Endothelial cell (in vitro differentiated cells): ENCODE measurements at regions not wholly inside any gene's neighbourhood (a gene's known extent, or its start where the extent isn't known, plus 50 kb on each side); places are given as distances from the start of the nearest gene placed in this dataset.

ENCODE experiments used
- DNase-seq: peaks from one replicate; pipeline ENCODE4 v3.0.0; 2021; ENCODE audit warnings: low spot score
- H3K27ac Mint-ChIP-seq: one replicate; pipeline ENCODE4 v1.8.0; 2021; ENCODE audit warnings: mixed read lengths, inconsistent platforms; ENCODE audit not compliant: unreplicated experiment
- H3K27me3 Mint-ChIP-seq: one replicate; pipeline ENCODE4 v1.8.0; 2021; ENCODE audit warnings: mild to moderate bottlenecking, moderate library complexity, mixed read lengths, inconsistent platforms; ENCODE audit not compliant: unreplicated experiment
- H3K36me3 Mint-ChIP-seq: one replicate; pipeline ENCODE4 v1.8.0; 2021; ENCODE audit warnings: mild to moderate bottlenecking, low read depth, mixed read lengths, inconsistent platforms; ENCODE audit not compliant: unreplicated experiment
- H3K4me1 Mint-ChIP-seq: one replicate; pipeline ENCODE4 v1.8.0; 2021; ENCODE audit warnings: mild to moderate bottlenecking, mixed read lengths, inconsistent platforms; ENCODE audit not compliant: unreplicated experiment
- H3K4me3 Mint-ChIP-seq: one replicate; pipeline ENCODE4 v1.8.0; 2021; ENCODE audit warnings: mild to moderate bottlenecking, mixed read lengths, inconsistent platforms; ENCODE audit not compliant: unreplicated experiment
- H3K9me3 Mint-ChIP-seq: one replicate; pipeline ENCODE4 v1.8.0; 2021; ENCODE audit warnings: mixed read lengths, inconsistent platforms; ENCODE audit not compliant: unreplicated experiment
- TF ChIP-seq, protein P1 (sequence below): fragments of 200-600 bp; sonication (generic); IDR thresholded peaks from one replicate; pipeline ENCODE4 v1.5.0; 2021; ENCODE audit warnings: antibody characterized with exemption; ENCODE audit not compliant: unreplicated experiment

DNA sequence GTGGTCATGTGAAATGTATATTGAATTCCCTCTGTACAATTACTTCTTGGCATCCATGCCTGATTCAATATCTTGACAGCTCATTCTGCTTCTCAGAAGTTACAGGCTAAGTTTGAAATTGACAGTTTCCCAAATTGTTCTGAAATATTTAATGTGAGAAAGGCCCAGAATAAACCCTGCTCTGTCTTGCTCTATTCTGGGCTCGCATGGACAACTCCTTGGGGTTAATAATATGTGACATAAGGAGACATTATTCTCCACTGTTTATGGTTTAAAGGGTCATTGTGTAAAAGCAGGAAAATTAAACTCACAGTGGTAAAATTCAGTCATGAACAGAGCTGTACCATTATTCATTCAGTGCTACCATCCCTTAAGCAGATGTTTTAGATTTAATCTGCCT is 160.7 kb upstream of the CNTNAP5 start:
- Mint-ChIP-seq H3K4me1 (no peaks in the 10 kb centered on the region), H3K4me3 (no peak overlapping the region)
- TF ChIP-seq, protein P1, sequence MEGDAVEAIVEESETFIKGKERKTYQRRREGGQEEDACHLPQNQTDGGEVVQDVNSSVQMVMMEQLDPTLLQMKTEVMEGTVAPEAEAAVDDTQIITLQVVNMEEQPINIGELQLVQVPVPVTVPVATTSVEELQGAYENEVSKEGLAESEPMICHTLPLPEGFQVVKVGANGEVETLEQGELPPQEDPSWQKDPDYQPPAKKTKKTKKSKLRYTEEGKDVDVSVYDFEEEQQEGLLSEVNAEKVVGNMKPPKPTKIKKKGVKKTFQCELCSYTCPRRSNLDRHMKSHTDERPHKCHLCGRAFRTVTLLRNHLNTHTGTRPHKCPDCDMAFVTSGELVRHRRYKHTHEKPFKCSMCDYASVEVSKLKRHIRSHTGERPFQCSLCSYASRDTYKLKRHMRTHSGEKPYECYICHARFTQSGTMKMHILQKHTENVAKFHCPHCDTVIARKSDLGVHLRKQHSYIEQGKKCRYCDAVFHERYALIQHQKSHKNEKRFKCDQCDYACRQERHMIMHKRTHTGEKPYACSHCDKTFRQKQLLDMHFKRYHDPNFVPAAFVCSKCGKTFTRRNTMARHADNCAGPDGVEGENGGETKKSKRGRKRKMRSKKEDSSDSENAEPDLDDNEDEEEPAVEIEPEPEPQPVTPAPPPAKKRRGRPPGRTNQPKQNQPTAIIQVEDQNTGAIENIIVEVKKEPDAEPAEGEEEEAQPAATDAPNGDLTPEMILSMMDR, result no peak

GRCh38 chr2:123870206-123870880 is 154.7 kb upstream of the CNTNAP5 start:
- H3K36me3 Mint-ChIP-seq, result no peaks in the 10 kb centered on the region
- DNase-seq, result no peak
- no peaks in the 10 kb centered on the region for H3K9me3 Mint-ChIP-seq
- H3K27ac Mint-ChIP-seq, result no peak overlapping the region
- peaks cover 5% of the 10 kb centered on the region for H3K27me3 Mint-ChIP-seq
- peaks cover 7% of the 10 kb centered on the region for H3K4me1 Mint-ChIP-seq
- TF ChIP-seq, protein P1, result no peak
- no peak overlapping the region for H3K4me3 Mint-ChIP-seq

More for the DNA sequence above, 160.7 kb upstream of the CNTNAP5 start:
- H3K27me3 Mint-ChIP-seq, result no peaks in the 10 kb centered on the region
- H3K9me3 Mint-ChIP-seq, result no peaks in the 10 kb centered on the region
- DNase-seq, result no peak
- no peaks in the 10 kb centered on the region for H3K36me3 Mint-ChIP-seq
- no peak overlapping the region for H3K27ac Mint-ChIP-seq

GRCh38 chr2:123870881-123871276 is 154.2 kb upstream of the CNTNAP5 start:
- Mint-ChIP-seq H3K9me3 (no peaks in the 10 kb centered on the region), H3K27me3 (peaks cover 5% of the 10 kb centered on the region), H3K4me3 (no peak overlapping the region), H3K36me3 (no peaks in the 10 kb centered on the region), H3K4me1 (peaks cover 7% of the 10 kb centered on the region), H3K27ac (no peak overlapping the region)
- DNase-seq, result no peak
- TF ChIP-seq, protein P1, result no peak

- H3K9me3 Mint-ChIP-seq, result peaks cover 4% of the 10 kb centered on the region
- DNase-seq, result no peak
- H3K36me3 Mint-ChIP-seq, result peaks cover 11% of the 10 kb centered on the region
- no peak overlapping the region for H3K27ac Mint-ChIP-seq
- peaks cover 3% of the 10 kb centered on the region for H3K27me3 Mint-ChIP-seq
- no peak overlapping the region for H3K4me3 Mint-ChIP-seq
- H3K4me1 Mint-ChIP-seq, result no peaks in the 10 kb centered on the region
- TF ChIP-seq, protein P1, result no peak
Observed at GRCh38 chr2:123890148-123890547, 134.9 kb upstream of the CNTNAP5 start.

GRCh38 chr2:123894167-123894566 is 130.9 kb upstream of the CNTNAP5 start:
- H3K4me3 Mint-ChIP-seq, result no peak overlapping the region
- peaks cover 4% of the 10 kb centered on the region for H3K9me3 Mint-ChIP-seq
- H3K27ac Mint-ChIP-seq, result no peak overlapping the region
- peaks cover 8% of the 10 kb centered on the region for H3K36me3 Mint-ChIP-seq
- no peak for DNase-seq
- H3K27me3 Mint-ChIP-seq, result peaks cover 3% of the 10 kb centered on the region
- no peaks in the 10 kb centered on the region for H3K4me1 Mint-ChIP-seq
- TF ChIP-seq, protein P1, result no peak
